Natural killer cell (primary cell): ENCODE measurements at regions not wholly inside any gene's neighbourhood (a gene's known extent, or its start where the extent isn't known, plus 50 kb on each side); places are given as distances from the start of the nearest gene placed in this dataset.
"Not testable (repeated sequence)": the region's sequence is repeated elsewhere in the genome, so short reads cannot be mapped to it uniquely, and the experiment has no call there.

ENCODE experiments used
- ATAC-seq, 3 donors: fragments of 150-1000 bp in 2 of 3; fragments of 200-7000 bp in 1 of 3; cut with Tn5 transposase; 1 replicate in 1 of 3; 2 replicates in 2 of 3; pipeline ENCODE4 v1.10.0; 2021; ENCODE audit warnings: mild to moderate bottlenecking in 2 of 3, moderate library complexity in 2 of 3
- DNase-seq, 2 donors: peaks; one replicate each; pipeline versions ENCODE4 v3.0.0 to v3.0.0-alpha.2; 2013 to 2021; ENCODE audit warnings: mixed read lengths in 1 of 2
- H3K27ac ChIP-seq: one replicate; pipeline ENCODE4 v1.5.1; 2013; ENCODE audit warnings: mild to moderate bottlenecking, low read length
- H3K27me3 ChIP-seq: one replicate; pipeline ENCODE4 v1.6.1; 2013; ENCODE audit warnings: low read length; ENCODE audit not compliant: control insufficient read depth, insufficient read depth
- H3K36me3 ChIP-seq: one replicate; pipeline ENCODE4 v1.6.1; 2013; ENCODE audit warnings: low read length; ENCODE audit not compliant: control insufficient read depth, insufficient read depth
- H3K4me1 ChIP-seq: one replicate; pipeline ENCODE4 v1.6.1; 2013; ENCODE audit warnings: low read length; ENCODE audit not compliant: control insufficient read depth, insufficient read depth
- H3K4me3 ChIP-seq: one replicate; pipeline ENCODE4 v1.5.1; 2013; ENCODE audit warnings: low read length
- H3K9me3 ChIP-seq: one replicate; pipeline ENCODE4 v1.6.1; 2013; ENCODE audit warnings: low read length; ENCODE audit not compliant: control insufficient read depth, insufficient read depth
- H3K27ac Mint-ChIP-seq, 2 donors: one replicate each; pipeline ENCODE4 v1.8.0; 2022; ENCODE audit warnings: mild to moderate bottlenecking in 2 of 2, mixed read lengths in 2 of 2, moderate library complexity in 1 of 2
- H3K27me3 Mint-ChIP-seq, 2 donors: one replicate each; pipeline ENCODE4 v1.8.0; 2022; ENCODE audit warnings: low read depth in 2 of 2, mixed read lengths in 2 of 2
- H3K36me3 Mint-ChIP-seq: one replicate; pipeline ENCODE4 v1.8.0; 2022; ENCODE audit warnings: mixed read lengths
- H3K4me1 Mint-ChIP-seq, 2 donors: one replicate each; pipeline ENCODE4 v1.8.0; 2022; ENCODE audit warnings: mixed read lengths in 2 of 2
- H3K4me3 Mint-ChIP-seq: one replicate; pipeline ENCODE4 v1.8.0; 2022; ENCODE audit warnings: mild to moderate bottlenecking, moderate library complexity, mixed read lengths
- H3K9me3 Mint-ChIP-seq, 2 donors: one replicate each; pipeline ENCODE4 v1.8.0; 2022; ENCODE audit warnings: mixed read lengths in 2 of 2
- WGBS: methylation state at CpG from one replicate; pipeline ENCODE4 v1.1.7; 2013; ENCODE audit warnings: missing lambda C conversion rate; ENCODE audit not compliant: insufficient coverage; 5-methylcytosine and 5-hydroxymethylcytosine counted together
- intact Hi-C: fragments of 100-400 bp; cut with micrococcal nuclease; formaldehyde crosslinking; loops from one replicate; pipeline ENCODE4 v1.14.2; 2022
- TF ChIP-seq, protein P1 (sequence below): fragments of 200-600 bp; IDR thresholded peaks from one replicate; pipeline ENCODE4 v1.8.0; 2022; ENCODE audit warnings: antibody characterized with exemption

DNA sequence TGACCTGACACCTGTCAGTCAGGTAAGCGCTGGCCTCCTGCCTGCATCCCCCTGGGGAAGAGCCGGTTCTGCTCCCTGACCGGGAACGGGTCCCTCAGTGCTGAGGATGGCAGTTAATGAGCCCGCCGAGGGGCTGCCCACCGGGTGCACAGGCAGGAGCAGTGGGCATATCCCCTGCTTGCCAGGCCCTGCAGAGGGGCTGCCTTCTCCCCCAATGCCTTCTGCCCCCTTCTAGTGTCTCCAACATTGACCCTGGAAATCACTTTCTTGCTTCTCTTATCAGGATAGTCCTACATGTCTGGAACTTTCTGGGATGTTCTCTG is 388.5 kb downstream of the SEC14L1 start:
- Mint-ChIP-seq H3K9me3 (no peaks in the 10 kb centered on the region), H3K27me3 (peaks cover 10 to 18% of the 10 kb centered on the region in 2 donors), H3K27ac (no peak overlapping the region), H3K4me3 (no peak overlapping the region), H3K36me3 (no peaks in the 10 kb centered on the region), H3K4me1 (no peaks in the 10 kb centered on the region)
- no peak for DNase-seq
- Histone ChIP-seq H3K9me3 (peaks cover 3% of the 10 kb centered on the region), H3K27ac (no peak overlapping the region), H3K4me1 (peaks cover 7% of the 10 kb centered on the region), H3K27me3 (peaks cover 11% of the 10 kb centered on the region), H3K4me3 (no peak overlapping the region), H3K36me3 (no peaks in the 10 kb centered on the region)
- intact Hi-C loops = no loop called here
- 49% methylated on average over 7 of the region's 7 CpGs for WGBS
- no peak for ATAC-seq
- TF ChIP-seq, protein P1, sequence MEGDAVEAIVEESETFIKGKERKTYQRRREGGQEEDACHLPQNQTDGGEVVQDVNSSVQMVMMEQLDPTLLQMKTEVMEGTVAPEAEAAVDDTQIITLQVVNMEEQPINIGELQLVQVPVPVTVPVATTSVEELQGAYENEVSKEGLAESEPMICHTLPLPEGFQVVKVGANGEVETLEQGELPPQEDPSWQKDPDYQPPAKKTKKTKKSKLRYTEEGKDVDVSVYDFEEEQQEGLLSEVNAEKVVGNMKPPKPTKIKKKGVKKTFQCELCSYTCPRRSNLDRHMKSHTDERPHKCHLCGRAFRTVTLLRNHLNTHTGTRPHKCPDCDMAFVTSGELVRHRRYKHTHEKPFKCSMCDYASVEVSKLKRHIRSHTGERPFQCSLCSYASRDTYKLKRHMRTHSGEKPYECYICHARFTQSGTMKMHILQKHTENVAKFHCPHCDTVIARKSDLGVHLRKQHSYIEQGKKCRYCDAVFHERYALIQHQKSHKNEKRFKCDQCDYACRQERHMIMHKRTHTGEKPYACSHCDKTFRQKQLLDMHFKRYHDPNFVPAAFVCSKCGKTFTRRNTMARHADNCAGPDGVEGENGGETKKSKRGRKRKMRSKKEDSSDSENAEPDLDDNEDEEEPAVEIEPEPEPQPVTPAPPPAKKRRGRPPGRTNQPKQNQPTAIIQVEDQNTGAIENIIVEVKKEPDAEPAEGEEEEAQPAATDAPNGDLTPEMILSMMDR = no peak

DNA sequence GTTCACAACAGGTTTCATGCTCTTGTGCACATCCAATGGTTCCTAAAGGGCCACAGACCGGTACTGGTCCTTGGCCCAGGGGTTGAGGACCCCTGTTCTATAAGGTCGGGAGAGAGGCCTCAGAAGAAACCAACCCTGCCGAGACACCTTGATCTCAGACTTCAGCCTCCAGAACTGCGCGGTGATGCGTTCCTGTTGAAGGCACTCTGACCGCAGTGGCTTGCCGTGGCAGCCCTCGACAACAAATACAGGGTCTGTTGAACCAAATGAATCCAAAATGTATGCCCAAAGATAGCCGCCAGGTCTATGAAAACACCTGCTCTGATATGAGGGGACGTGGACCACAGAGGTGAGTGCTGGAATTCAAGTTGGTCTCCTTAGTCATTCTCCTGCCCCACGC is 389.8 kb downstream of the SEC14L1 start:
- no peak for ATAC-seq
- intact Hi-C loops = no loop called here
- peaks cover 5% of the 10 kb centered on the region for H3K9me3 ChIP-seq

DNA sequence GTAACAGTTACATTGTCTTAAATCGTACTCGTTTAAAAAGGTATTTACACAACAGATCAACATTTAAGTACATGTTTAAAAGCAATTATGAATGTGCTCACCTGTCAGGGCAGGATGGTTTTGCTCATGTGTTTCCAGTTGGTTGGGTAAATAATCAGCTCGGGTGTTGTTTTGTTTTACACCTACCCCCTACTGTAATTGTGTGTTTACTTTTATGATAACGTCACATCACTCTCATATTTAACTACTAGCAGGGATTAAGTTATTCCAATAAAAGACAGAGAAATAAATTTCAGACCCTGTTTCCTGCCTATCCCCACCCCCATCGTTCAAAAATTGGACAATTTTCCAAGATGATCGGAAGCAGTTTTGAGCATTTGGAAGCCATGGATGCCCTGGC is 390.2 kb downstream of the SEC14L1 start:
- Mint-ChIP-seq H3K27me3 (peaks cover 0 to 18% of the 10 kb centered on the region in 2 donors), H3K27ac (no peak overlapping the region), H3K4me3 (no peak overlapping the region), H3K36me3 (no peaks in the 10 kb centered on the region), H3K9me3 (no peaks in the 10 kb centered on the region), H3K4me1 (no peaks in the 10 kb centered on the region)
- DNase-seq (no peak), ATAC-seq (no peak)
- Histone ChIP-seq H3K4me3 (no peak overlapping the region), H3K27me3 (peaks cover 11% of the 10 kb centered on the region), H3K4me1 (peaks cover 11% of the 10 kb centered on the region), H3K9me3 (peaks cover 5% of the 10 kb centered on the region), H3K27ac (no peak overlapping the region), H3K36me3 (no peaks in the 10 kb centered on the region)
- intact Hi-C loops = no loop called here
- TF ChIP-seq, protein P1 = no peak
- 87% methylated on average over 4 of the region's 6 CpGs for WGBS

More for the DNA sequence above, 389.8 kb downstream of the SEC14L1 start:
- no peaks in the 10 kb centered on the region for H3K9me3 Mint-ChIP-seq
- Histone ChIP-seq H3K36me3 (no peaks in the 10 kb centered on the region), H3K27ac (no peak overlapping the region), H3K4me3 (no peak overlapping the region), H3K4me1 (peaks cover 10% of the 10 kb centered on the region), H3K27me3 (peaks cover 11% of the 10 kb centered on the region)
- H3K4me3 Mint-ChIP-seq = no peak overlapping the region
- TF ChIP-seq, protein P1 = no peak
- 92% methylated on average over 12 of the region's 12 CpGs for WGBS
- H3K36me3 Mint-ChIP-seq = no peaks in the 10 kb centered on the region
- no peaks in the 10 kb centered on the region for H3K4me1 Mint-ChIP-seq
- H3K27ac Mint-ChIP-seq = no peak overlapping the region
- DNase-seq = no peak
- H3K27me3 Mint-ChIP-seq = peaks cover 0 to 18% of the 10 kb centered on the region in 2 donors

DNA sequence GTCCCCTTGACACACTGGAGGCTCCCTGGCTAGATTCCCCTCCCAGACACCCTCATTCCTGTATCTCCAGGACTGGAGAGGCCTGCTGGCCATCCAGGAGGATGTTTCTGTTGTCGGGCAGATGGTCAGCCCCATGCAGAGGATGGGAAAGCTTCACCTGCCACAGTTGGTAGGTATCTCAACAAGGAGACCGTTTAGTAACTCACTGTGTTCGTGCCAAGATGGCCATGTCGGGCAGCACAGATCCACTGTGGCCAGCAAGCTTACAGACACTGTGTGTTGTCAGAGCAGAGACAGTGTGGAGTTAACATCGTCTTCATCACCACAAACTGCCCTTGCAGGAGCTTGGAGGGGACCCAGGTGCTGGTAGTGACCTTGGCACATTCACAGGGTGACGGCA is 390.9 kb downstream of the SEC14L1 start:
- Histone ChIP-seq H3K4me1 (peaks cover 11% of the 10 kb centered on the region), H3K4me3 (no peak overlapping the region), H3K9me3 (peaks cover 5% of the 10 kb centered on the region), H3K27me3 (peaks cover 11% of the 10 kb centered on the region), H3K36me3 (no peaks in the 10 kb centered on the region), H3K27ac (no peak overlapping the region)
- WGBS = 91% methylated on average over 6 of the region's 6 CpGs
- H3K4me3 Mint-ChIP-seq = no peak overlapping the region
- TF ChIP-seq, protein P1 = no peak
- intact Hi-C loops = no loop called here
- no peaks in the 10 kb centered on the region for H3K9me3 Mint-ChIP-seq
- H3K36me3 Mint-ChIP-seq = no peaks in the 10 kb centered on the region
- peaks cover 0 to 18% of the 10 kb centered on the region in 2 donors for H3K27me3 Mint-ChIP-seq
- no peak overlapping the region for H3K27ac Mint-ChIP-seq
- DNase-seq = no peak
- no peaks in the 10 kb centered on the region for H3K4me1 Mint-ChIP-seq
- ATAC-seq = no peak

DNA sequence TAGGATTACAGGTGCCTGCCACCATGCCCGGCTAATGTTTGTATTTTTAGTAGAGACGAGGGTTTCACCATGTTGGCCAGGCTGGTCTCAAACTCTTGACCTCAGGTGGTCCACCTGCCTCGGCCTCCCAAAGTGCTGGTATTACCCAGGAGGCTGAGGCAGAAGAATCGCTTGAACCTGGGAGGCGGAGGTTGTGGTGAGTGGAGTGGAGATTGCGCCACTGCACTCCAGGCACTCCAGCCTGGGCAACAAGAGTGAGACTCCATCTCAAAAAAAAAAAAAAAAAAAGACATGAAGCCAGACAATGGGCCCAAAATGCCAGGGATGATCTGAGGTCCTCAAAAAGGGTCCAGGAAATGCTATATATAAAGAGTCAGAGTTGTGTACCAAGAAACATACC is 392.9 kb downstream of the SEC14L1 start:
- H3K36me3 ChIP-seq = not testable (repeated sequence)

More for the DNA sequence above, 392.9 kb downstream of the SEC14L1 start:
- H3K9me3 ChIP-seq, H3K27ac ChIP-seq, H3K27me3 ChIP-seq, H3K9me3 Mint-ChIP-seq, DNase-seq, H3K4me3 Mint-ChIP-seq, ATAC-seq, H3K4me1 Mint-ChIP-seq, H3K4me1 ChIP-seq, H3K4me3 ChIP-seq, H3K36me3 Mint-ChIP-seq, intact Hi-C loops, H3K27ac Mint-ChIP-seq: not testable (repeated sequence)
- WGBS = 98% methylated on average over 6 of the region's 6 CpGs
- peaks cover 7 to 12% of the 10 kb centered on the region in 2 donors for H3K27me3 Mint-ChIP-seq
